IMR-90 (cell line): ENCODE measurements at regions not wholly inside any gene's neighbourhood (a gene's known extent, or its start where the extent isn't known, plus 50 kb on each side); places are given as distances from the start of the nearest gene placed in this dataset.
"Not testable (repeated sequence)": the region's sequence is repeated elsewhere in the genome, so short reads cannot be mapped to it uniquely, and the experiment has no call there.

Source experiments
- ATAC-seq: fragments of 200-7000 bp; cut with Tn5 transposase; 2 replicates; pipeline ENCODE4 v1.9.1; 2020; ENCODE audit warnings: low read depth, mild to moderate bottlenecking, moderate library complexity
- BruUV-seq: library from RNA; stranded (reverse); fragments of 400-500 nt; replicated peaks from 2 replicates; lab custom pipeline; 2021; lab: Mats Ljungman, UMichigan
- CTCF ChIA-PET: fragments of 300-600 bp; formaldehyde crosslinking; extraction: SDS; loops from one replicate; lab custom pipeline; 2021; ENCODE audit warnings: antibody characterized with exemption; lab: Yijun Ruan, JAX
- POLR2A ChIA-PET: fragments of 300-600 bp; sonication (Branson Sonifier 250); formaldehyde crosslinking; loops from one replicate; lab custom pipeline; 2022; ENCODE audit warnings: antibody characterized with exemption; ENCODE audit not compliant: unreplicated experiment; lab: Charles Lee
- DNase-seq: peaks from one replicate; pipeline ENCODE4 v3.0.0; 2013
- H2AFZ ChIP-seq: replicated peaks from 2 replicates; pipeline ENCODE3; 2013; ENCODE audit warnings: low read length, mild to moderate bottlenecking; ENCODE audit not compliant: poor library complexity
- H2AK5ac ChIP-seq: 2 replicates; pipeline ENCODE4 v1.6.1; 2013; ENCODE audit warnings: low read depth, low read length, inconsistent platforms
- H2AK9ac ChIP-seq: replicated peaks from 2 replicates; pipeline ENCODE3; 2013; ENCODE audit warnings: mild to moderate bottlenecking, low read depth, low read length, moderate library complexity; ENCODE audit not compliant: poor library complexity
- H2BK120ac ChIP-seq: 2 replicates; pipeline ENCODE4 v1.6.1; 2013; ENCODE audit warnings: low read depth, low read length, inconsistent platforms
- H2BK15ac ChIP-seq: 3 replicates; pipeline ENCODE4 v1.6.1; 2013; ENCODE audit warnings: low read depth, low read length, inconsistent platforms
- H2BK20ac ChIP-seq: 2 replicates; pipeline ENCODE4 v1.6.1; 2013; ENCODE audit warnings: low read depth, mild to moderate bottlenecking, inconsistent platforms, low read length, moderate library complexity
- H2BK5ac ChIP-seq: 2 replicates; pipeline ENCODE4 v1.6.1; 2013; ENCODE audit warnings: mild to moderate bottlenecking, low read depth, low read length, inconsistent platforms; ENCODE audit not compliant: poor library complexity, severe bottlenecking
- H3K14ac ChIP-seq: replicated peaks from 2 replicates; pipeline ENCODE4 v1.6.1; 2013; ENCODE audit warnings: low read depth, low read length, inconsistent platforms
- H3K18ac ChIP-seq: 2 replicates; pipeline ENCODE4 v1.6.1; 2013; ENCODE audit warnings: low read depth, low read length, control low read depth
- H3K23ac ChIP-seq: 2 replicates; pipeline ENCODE4 v1.6.1; 2013; ENCODE audit warnings: low read depth, low read length, inconsistent platforms
- H3K27ac ChIP-seq: 2 replicates; pipeline ENCODE4 v1.5.1; 2013; ENCODE audit warnings: mild to moderate bottlenecking, control low read depth, low read length; ENCODE audit not compliant: insufficient read depth
- H3K27me3 ChIP-seq: 2 replicates; pipeline ENCODE4 v1.6.1; 2013; ENCODE audit warnings: low read length; ENCODE audit not compliant: control insufficient read depth, insufficient read depth
- H3K36me3 ChIP-seq: 2 replicates; pipeline ENCODE4 v1.6.1; 2013; ENCODE audit warnings: low read length, mixed read lengths; ENCODE audit not compliant: control insufficient read depth, insufficient read depth
- H3K4ac ChIP-seq: 2 replicates; pipeline ENCODE4 v1.6.1; 2013; ENCODE audit warnings: low read depth, low read length, inconsistent platforms
- H3K4me1 ChIP-seq: 2 replicates; pipeline ENCODE4 v1.6.1; 2013; ENCODE audit warnings: low read length, mixed read lengths; ENCODE audit not compliant: control insufficient read depth, insufficient read depth
- H3K4me2 ChIP-seq: 2 replicates; pipeline ENCODE4 v1.6.1; 2013; ENCODE audit warnings: low read depth, mild to moderate bottlenecking, control low read depth, low read length, moderate library complexity
- H3K4me3 ChIP-seq: 2 replicates; pipeline ENCODE4 v1.5.1; 2013; ENCODE audit warnings: low read depth, mild to moderate bottlenecking, control low read depth, low read length, moderate library complexity; ENCODE audit not compliant: insufficient read depth
- H3K56ac ChIP-seq: 2 replicates; pipeline ENCODE4 v1.6.1; 2013; ENCODE audit warnings: low read length, inconsistent platforms; ENCODE audit not compliant: insufficient read depth; ENCODE audit errors: extremely low read depth
- H3K79me1 ChIP-seq, 2 experiments: 2 replicates each; pipeline ENCODE4 v1.6.1; 2013; ENCODE audit warnings: low read length in 2 of 2, inconsistent platforms in 1 of 2, low read depth in 1 of 2
- H3K9ac ChIP-seq: 2 replicates; pipeline ENCODE4 v1.6.1; 2013; ENCODE audit warnings: low read depth, low read length, control low read depth
- H3K9me1 ChIP-seq: 2 replicates; pipeline ENCODE4 v1.6.1; 2013; ENCODE audit warnings: low read length, inconsistent platforms; ENCODE audit not compliant: insufficient read depth
- H3K9me3 ChIP-seq: 2 replicates; pipeline ENCODE4 v1.6.1; 2013; ENCODE audit warnings: low read length; ENCODE audit not compliant: control insufficient read depth, insufficient read depth
- H4K20me1 ChIP-seq: 2 replicates; pipeline ENCODE4 v1.6.1; 2013; ENCODE audit warnings: low read length, inconsistent platforms; ENCODE audit not compliant: insufficient read depth
- H4K5ac ChIP-seq: 2 replicates; pipeline ENCODE4 v1.6.1; 2013; ENCODE audit warnings: mild to moderate bottlenecking, low read depth, low read length, control low read depth
- H4K8ac ChIP-seq, 2 experiments: 2 replicates each; pipeline ENCODE4 v1.6.1; 2013; ENCODE audit warnings: low read depth in 2 of 2, low read length in 2 of 2, control low read depth in 1 of 2, inconsistent platforms in 1 of 2
- H4K91ac ChIP-seq: 2 replicates; pipeline ENCODE4 v1.6.1; 2013; ENCODE audit warnings: low read depth, low read length, inconsistent platforms; ENCODE audit not compliant: insufficient read depth
- WGBS, 2 experiments: methylation state at CpG; one replicate each; pipeline versions ENCODE4 v1.1.5 to v1.1.7; 2013; ENCODE audit warnings: missing lambda C conversion rate in 2 of 2; ENCODE audit not compliant: insufficient read length in 1 of 2; ENCODE audit errors: extremely low coverage in 2 of 2; 5-methylcytosine and 5-hydroxymethylcytosine counted together
- dilution Hi-C: fragments of 300-500 bp; cut with HindIII; formaldehyde crosslinking; loops from one replicate; pipeline ENCODE4 v1.14.3; 2018; ENCODE audit warnings: low sequenced_read_pairs; ENCODE audit not compliant: unreplicated experiment
- in situ Hi-C: fragments of 300-500 bp; cut with MboI; formaldehyde crosslinking; loops from 3 replicates; pipeline ENCODE4 v1.14.3; 2019; ENCODE audit warnings: low sequenced_read_pairs, inconsistent platforms, mixed read lengths
- intact Hi-C: fragments of 100-400 bp; cut with micrococcal nuclease; formaldehyde crosslinking; loops from 2 replicates; pipeline ENCODE4 v1.10.0; 2022

DNA sequence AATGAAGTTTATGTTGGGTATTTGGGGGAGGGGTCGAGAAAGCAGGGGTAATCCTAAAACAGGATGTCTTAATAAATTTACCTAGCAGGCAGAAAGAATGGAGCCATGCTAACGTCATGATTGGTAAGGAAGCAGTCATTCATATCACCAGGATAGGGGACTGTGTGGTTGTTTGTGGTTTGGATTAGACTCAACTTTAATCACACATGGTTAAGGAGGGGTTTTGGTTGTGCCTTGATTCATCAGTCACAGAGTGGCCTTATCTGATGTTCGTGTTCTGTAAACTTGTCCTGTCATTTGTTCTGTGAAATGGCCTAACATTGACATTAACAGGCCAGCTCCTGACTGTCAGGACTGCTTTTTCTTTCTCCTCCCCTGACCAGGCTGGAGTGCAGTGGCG is 119.1 kb downstream of the GOLGA6L22 start:
- H4K20me1 ChIP-seq, H3K9ac ChIP-seq, H2AK9ac ChIP-seq, H3K18ac ChIP-seq, H3K4me3 ChIP-seq, ATAC-seq, H2AFZ ChIP-seq, H2BK5ac ChIP-seq, H3K56ac ChIP-seq, H3K23ac ChIP-seq, H3K4me1 ChIP-seq, H3K9me1 ChIP-seq, H2AK5ac ChIP-seq, H4K91ac ChIP-seq, H2BK15ac ChIP-seq, H3K27ac ChIP-seq, H2BK120ac ChIP-seq, H4K8ac ChIP-seq, H3K4me2 ChIP-seq, H4K5ac ChIP-seq, H3K27me3 ChIP-seq, BruUV-seq, DNase-seq, dilution Hi-C loops, H3K4ac ChIP-seq, H3K14ac ChIP-seq, H3K36me3 ChIP-seq, H3K9me3 ChIP-seq, POLR2A ChIA-PET, H3K79me1 ChIP-seq, H2BK20ac ChIP-seq, in situ Hi-C loops, CTCF ChIA-PET, intact Hi-C loops: not testable (repeated sequence)
- no CpG with 5 or more reads among the region's 4 CpGs for WGBS, 2 experiments

GRCh38 chr15:22579213-22579612 is 120.5 kb downstream of the GOLGA6L22 start:
- H3K4ac ChIP-seq, H2AK9ac ChIP-seq, dilution Hi-C loops, H3K9ac ChIP-seq, H4K91ac ChIP-seq, H2AK5ac ChIP-seq, H3K9me3 ChIP-seq, H2BK20ac ChIP-seq, intact Hi-C loops, H3K36me3 ChIP-seq, H2AFZ ChIP-seq, ATAC-seq, H2BK15ac ChIP-seq, H3K4me3 ChIP-seq, H3K4me2 ChIP-seq, DNase-seq, H2BK5ac ChIP-seq, H4K5ac ChIP-seq, H3K14ac ChIP-seq, POLR2A ChIA-PET, H3K4me1 ChIP-seq, in situ Hi-C loops, H3K27ac ChIP-seq, H3K79me1 ChIP-seq, H2BK120ac ChIP-seq, H4K8ac ChIP-seq, H3K27me3 ChIP-seq, H3K9me1 ChIP-seq, H4K20me1 ChIP-seq, CTCF ChIA-PET, H3K18ac ChIP-seq, BruUV-seq, H3K23ac ChIP-seq, H3K56ac ChIP-seq: not testable (repeated sequence)
- no CpG with 5 or more reads among the region's 2 CpGs for WGBS, 2 experiments
